ENCODE measurements at regions not wholly inside any gene's neighbourhood (a gene's known extent, or its start where the extent isn't known, plus 50 kb on each side); places are given as distances from the start of the nearest gene placed in this dataset.

- no peak overlapping the region for H3K4ac ChIP-seq (ENCODE audit: low read length)
- H3K14ac ChIP-seq (ENCODE audit: low read length) = no peak overlapping the region
- H2AK5ac ChIP-seq (ENCODE audit: low read depth, low read length) = no peak overlapping the region
- no peak overlapping the region for H3K27ac ChIP-seq (replicated peaks; ENCODE audit: low read length)
- H2AFZ ChIP-seq (ENCODE audit: low read length) = no peak overlapping the region
- no peak overlapping the region for H3K4me2 ChIP-seq (ENCODE audit: insufficient read depth, low read length, poor library complexity, severe bottlenecking)
- no peaks in the 10 kb centered on the region for H3K36me3 ChIP-seq (replicated peaks in 1 of 2; ENCODE audit: control insufficient read depth in 2 of 2, insufficient read depth in 2 of 2, low read length in 2 of 2)
- H4K8ac ChIP-seq (ENCODE audit: low read depth, low read length) = no peak overlapping the region
- no peak overlapping the region for H2BK120ac ChIP-seq (ENCODE audit: low read depth, low read length)
- no peak overlapping the region for H2BK15ac ChIP-seq (ENCODE audit: low read length)
- H2BK12ac ChIP-seq (ENCODE audit: low read length) = no peak overlapping the region
- H3K4me1 ChIP-seq (ENCODE audit: control insufficient read depth in 2 of 2, insufficient read depth in 1 of 2, low read depth in 1 of 2, low read length in 2 of 2) = no peaks in the 10 kb centered on the region
- H3K23ac ChIP-seq (ENCODE audit: low read depth, low read length, poor library complexity) = no peak overlapping the region
- no peak for DNase-seq (ENCODE audit: low spot score)
- no peak overlapping the region for H2BK5ac ChIP-seq (ENCODE audit: low read length)
- no peak overlapping the region for H3K18ac ChIP-seq (ENCODE audit: low read length)
- no peak overlapping the region for H4K91ac ChIP-seq (ENCODE audit: low read depth, low read length, poor library complexity)
- no peaks in the 10 kb centered on the region for H3K9me3 ChIP-seq (replicated peaks in 1 of 2; ENCODE audit: control insufficient read depth in 2 of 2, insufficient read depth in 1 of 2, low read depth in 1 of 2, low read length in 2 of 2)
- H3K4me3 ChIP-seq (ENCODE audit: low read length in 2 of 2) = no peak overlapping the region
- H3K79me1 ChIP-seq (ENCODE audit: low read depth, low read length) = no peaks in the 10 kb centered on the region
- H3K27me3 ChIP-seq (ENCODE audit: control insufficient read depth in 3 of 3, insufficient read depth in 3 of 3, low read depth in 1 of 3, low read length in 3 of 3) = no peaks in the 10 kb centered on the region
- no peak overlapping the region for H3K9ac ChIP-seq (ENCODE audit: low read depth, low read length, poor library complexity)
Observed at GRCh38 chr1:72804541-72804940, 522.2 kb upstream of the NEGR1 start.

- Histone ChIP-seq H3K23ac (ENCODE audit: low read depth, low read length, poor library complexity) (no peak overlapping the region), H4K8ac (ENCODE audit: low read depth, low read length) (no peak overlapping the region), H3K4me3 (ENCODE audit: low read length in 2 of 2) (no peak overlapping the region), H3K14ac (ENCODE audit: low read length) (no peak overlapping the region), H2AFZ (ENCODE audit: low read length) (no peak overlapping the region), H3K9me3 (replicated peaks in 1 of 2; ENCODE audit: control insufficient read depth in 2 of 2, insufficient read depth in 1 of 2, low read depth in 1 of 2, low read length in 2 of 2) (peaks cover 0 to 6% of the 10 kb centered on the region in 2 donors), H3K18ac (ENCODE audit: low read length) (no peak overlapping the region), H3K36me3 (replicated peaks in 1 of 2; ENCODE audit: control insufficient read depth in 2 of 2, insufficient read depth in 2 of 2, low read length in 2 of 2) (no peaks in the 10 kb centered on the region), H2BK15ac (ENCODE audit: low read length) (no peak overlapping the region), H3K4me1 (ENCODE audit: control insufficient read depth in 2 of 2, insufficient read depth in 1 of 2, low read depth in 1 of 2, low read length in 2 of 2) (no peaks in the 10 kb centered on the region), H3K79me1 (ENCODE audit: low read depth, low read length) (no peaks in the 10 kb centered on the region), H3K27ac (replicated peaks; ENCODE audit: low read length) (no peak overlapping the region), H3K4me2 (ENCODE audit: insufficient read depth, low read length, poor library complexity, severe bottlenecking) (no peak overlapping the region), H3K4ac (ENCODE audit: low read length) (no peak overlapping the region), H4K91ac (ENCODE audit: low read depth, low read length, poor library complexity) (no peak overlapping the region), H2BK120ac (ENCODE audit: low read depth, low read length) (no peak overlapping the region), H2BK5ac (ENCODE audit: low read length) (no peak overlapping the region), H2AK5ac (ENCODE audit: low read depth, low read length) (no peak overlapping the region), H2BK12ac (ENCODE audit: low read length) (no peak overlapping the region), H3K9ac (ENCODE audit: low read depth, low read length, poor library complexity) (no peak overlapping the region), H3K27me3 (ENCODE audit: control insufficient read depth in 3 of 3, insufficient read depth in 3 of 3, low read depth in 1 of 3, low read length in 3 of 3) (no peaks in the 10 kb centered on the region)
- no CpG with 5 or more reads among the region's 1 CpG for WGBS, 2 donors (ENCODE audit: extremely low coverage in 2 of 2, insufficient read length in 2 of 2, insufficient replicate concordance in 1 of 2)
- no peak for DNase-seq (ENCODE audit: low spot score)
Observed at GRCh38 chr1:72781038-72781437, 498.7 kb upstream of the NEGR1 start.

- DNase-seq (ENCODE audit: low spot score) = no peak
- H2AFZ ChIP-seq (ENCODE audit: low read length) = no peak overlapping the region
- no peak overlapping the region for H4K8ac ChIP-seq (ENCODE audit: low read depth, low read length)
- no CpG with 5 or more reads among the region's 1 CpG for whole genome bisulfite sequencing, 2 donors (ENCODE audit: extremely low coverage in 2 of 2, insufficient read length in 2 of 2, insufficient replicate concordance in 1 of 2)
- no peak overlapping the region for H2BK120ac ChIP-seq (ENCODE audit: low read depth, low read length)
- no peaks in the 10 kb centered on the region for H3K79me1 ChIP-seq (ENCODE audit: low read depth, low read length)
- no peak overlapping the region for H3K4ac ChIP-seq (ENCODE audit: low read length)
- no peak overlapping the region for H3K23ac ChIP-seq (ENCODE audit: low read depth, low read length, poor library complexity)
- no peaks in the 10 kb centered on the region for H3K27me3 ChIP-seq (ENCODE audit: control insufficient read depth in 3 of 3, insufficient read depth in 3 of 3, low read depth in 1 of 3, low read length in 3 of 3)
- H2BK12ac ChIP-seq (ENCODE audit: low read length) = peak overlapping the region; percentile 41
- H3K4me1 ChIP-seq (ENCODE audit: control insufficient read depth in 2 of 2, insufficient read depth in 1 of 2, low read depth in 1 of 2, low read length in 2 of 2) = no peaks in the 10 kb centered on the region
- peaks cover 0 to 6% of the 10 kb centered on the region in 2 donors for H3K9me3 ChIP-seq (replicated peaks in 1 of 2; ENCODE audit: control insufficient read depth in 2 of 2, insufficient read depth in 1 of 2, low read depth in 1 of 2, low read length in 2 of 2)
- no peak overlapping the region for H2BK5ac ChIP-seq (ENCODE audit: low read length)
- no peak overlapping the region for H3K27ac ChIP-seq (replicated peaks; ENCODE audit: low read length)
- H3K18ac ChIP-seq (ENCODE audit: low read length) = no peak overlapping the region
- no peak overlapping the region for H2BK15ac ChIP-seq (ENCODE audit: low read length)
- no peak overlapping the region for H3K4me3 ChIP-seq (ENCODE audit: low read length in 2 of 2)
- no peak overlapping the region for H3K14ac ChIP-seq (ENCODE audit: low read length)
- no peak overlapping the region for H4K91ac ChIP-seq (ENCODE audit: low read depth, low read length, poor library complexity)
- no peaks in the 10 kb centered on the region for H3K36me3 ChIP-seq (replicated peaks in 1 of 2; ENCODE audit: control insufficient read depth in 2 of 2, insufficient read depth in 2 of 2, low read length in 2 of 2)
- H3K9ac ChIP-seq (ENCODE audit: low read depth, low read length, poor library complexity) = no peak overlapping the region
- no peak overlapping the region for H3K4me2 ChIP-seq (ENCODE audit: insufficient read depth, low read length, poor library complexity, severe bottlenecking)
- H2AK5ac ChIP-seq (ENCODE audit: low read depth, low read length) = no peak overlapping the region
Observed at GRCh38 chr1:72780212-72780611, 497.9 kb upstream of the NEGR1 start.

- H3K27ac ChIP-seq (replicated peaks; ENCODE audit: low read length) = no peak overlapping the region
- no peak overlapping the region for H3K4me2 ChIP-seq (ENCODE audit: insufficient read depth, low read length, poor library complexity, severe bottlenecking)
- no peak overlapping the region for H3K9ac ChIP-seq (ENCODE audit: low read depth, low read length, poor library complexity)
- H3K36me3 ChIP-seq (replicated peaks in 1 of 2; ENCODE audit: control insufficient read depth in 2 of 2, insufficient read depth in 2 of 2, low read length in 2 of 2) = no peaks in the 10 kb centered on the region
- no peak overlapping the region for H3K4me3 ChIP-seq (ENCODE audit: low read length in 2 of 2)
- H2AK5ac ChIP-seq (ENCODE audit: low read depth, low read length) = no peak overlapping the region
- no peak overlapping the region for H2BK5ac ChIP-seq (ENCODE audit: low read length)
- no peak overlapping the region for H2BK12ac ChIP-seq (ENCODE audit: low read length)
- no peak overlapping the region for H3K4ac ChIP-seq (ENCODE audit: low read length)
- no peak overlapping the region for H2BK120ac ChIP-seq (ENCODE audit: low read depth, low read length)
- no peak for DNase-seq (ENCODE audit: low spot score)
- H4K8ac ChIP-seq (ENCODE audit: low read depth, low read length) = no peak overlapping the region
- no peak overlapping the region for H2BK15ac ChIP-seq (ENCODE audit: low read length)
- H2AFZ ChIP-seq (ENCODE audit: low read length) = peak overlapping the region; percentile 27
- peaks cover 0 to 6% of the 10 kb centered on the region in 2 donors for H3K9me3 ChIP-seq (replicated peaks in 1 of 2; ENCODE audit: control insufficient read depth in 2 of 2, insufficient read depth in 1 of 2, low read depth in 1 of 2, low read length in 2 of 2)
- H3K27me3 ChIP-seq (ENCODE audit: control insufficient read depth in 3 of 3, insufficient read depth in 3 of 3, low read depth in 1 of 3, low read length in 3 of 3) = no peaks in the 10 kb centered on the region
- H3K14ac ChIP-seq (ENCODE audit: low read length) = no peak overlapping the region
- no peaks in the 10 kb centered on the region for H3K79me1 ChIP-seq (ENCODE audit: low read depth, low read length)
- no peaks in the 10 kb centered on the region for H3K4me1 ChIP-seq (ENCODE audit: control insufficient read depth in 2 of 2, insufficient read depth in 1 of 2, low read depth in 1 of 2, low read length in 2 of 2)
- no peak overlapping the region for H4K91ac ChIP-seq (ENCODE audit: low read depth, low read length, poor library complexity)
- H3K23ac ChIP-seq (ENCODE audit: low read depth, low read length, poor library complexity) = no peak overlapping the region
- H3K18ac ChIP-seq (ENCODE audit: low read length) = no peak overlapping the region
Observed at GRCh38 chr1:72777918-72778317, 495.6 kb upstream of the NEGR1 start.
